ENCODE measurements at regions not wholly inside any gene's neighbourhood (a gene's known extent, or its start where the extent isn't known, plus 50 kb on each side); places are given as distances from the start of the nearest gene placed in this dataset.
"Not testable (repeated sequence)": the region's sequence is repeated elsewhere in the genome, so short reads cannot be mapped to it uniquely, and the experiment has no call there.

- DNase-seq (ENCODE audit: low read depth): no peak
Measured at GRCh38 chr2:82498777-82499443, 1960.2 kb downstream of the SUCLG1 start.

- DNase-seq (ENCODE audit: low read depth): no peak
Measured at GRCh38 chr2:82494739-82495138, 1964.3 kb downstream of the SUCLG1 start.

DNA sequence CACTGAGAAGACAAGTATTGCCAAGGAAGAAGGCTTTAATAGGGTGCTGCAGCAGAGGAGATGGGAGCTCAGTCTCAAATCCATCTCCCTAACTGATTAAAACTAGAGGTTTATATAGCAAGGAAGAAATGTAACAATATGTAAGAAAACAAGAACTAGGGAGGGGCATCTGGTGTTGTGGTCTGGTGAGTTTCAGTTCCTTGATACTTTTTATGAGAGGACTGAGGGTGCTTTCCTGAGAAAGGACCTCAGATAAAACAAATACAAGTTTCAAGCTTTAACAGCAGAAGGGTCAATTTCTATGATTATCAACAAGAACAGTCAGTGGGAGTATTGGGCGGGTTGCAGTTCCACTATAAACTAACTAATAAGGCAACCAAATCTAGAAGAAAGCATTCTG lies 1967.5 kb downstream of the SUCLG1 start:
- DNase-seq (ENCODE audit: low read depth): no peak

DNA sequence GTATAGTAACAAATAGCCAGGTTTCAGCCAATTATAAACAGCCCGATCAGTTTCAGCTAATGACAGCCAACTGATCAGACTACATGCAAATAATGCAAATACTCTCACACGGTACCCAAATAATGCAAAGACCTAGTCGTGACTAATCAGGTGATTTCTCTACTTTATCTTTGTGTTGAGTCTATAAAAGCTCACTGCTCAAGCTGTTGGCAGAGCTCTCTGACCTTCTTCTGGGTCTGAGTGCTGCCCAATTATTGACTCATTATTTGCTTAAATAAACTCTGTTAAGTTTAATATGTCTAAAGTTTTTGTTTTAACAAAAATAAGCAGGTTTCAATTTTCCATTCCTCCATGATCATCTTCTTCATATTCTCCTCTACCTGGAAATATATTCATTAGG lies 1971.7 kb downstream of the SUCLG1 start:
- DNase-seq (ENCODE audit: low read depth): no peak

DNA sequence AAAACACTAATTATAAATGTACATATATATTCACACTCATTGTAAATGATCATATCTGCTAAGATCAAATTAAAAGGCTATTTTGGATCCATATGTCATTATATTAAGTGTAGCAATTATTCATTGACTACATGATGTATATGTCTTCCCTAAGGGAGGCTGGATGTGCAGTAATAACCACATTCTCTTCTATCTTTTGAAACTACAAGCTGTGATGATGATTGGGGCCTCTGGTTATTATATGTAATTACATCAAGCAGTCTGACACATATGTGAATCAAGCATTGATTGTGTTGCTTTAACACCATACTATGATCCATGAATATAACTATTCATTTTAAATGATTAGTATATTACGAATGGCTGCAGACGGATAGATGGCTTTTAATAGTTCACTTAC lies 1973.4 kb downstream of the SUCLG1 start:
- no peak for DNase-seq (ENCODE audit: low read depth)

DNA sequence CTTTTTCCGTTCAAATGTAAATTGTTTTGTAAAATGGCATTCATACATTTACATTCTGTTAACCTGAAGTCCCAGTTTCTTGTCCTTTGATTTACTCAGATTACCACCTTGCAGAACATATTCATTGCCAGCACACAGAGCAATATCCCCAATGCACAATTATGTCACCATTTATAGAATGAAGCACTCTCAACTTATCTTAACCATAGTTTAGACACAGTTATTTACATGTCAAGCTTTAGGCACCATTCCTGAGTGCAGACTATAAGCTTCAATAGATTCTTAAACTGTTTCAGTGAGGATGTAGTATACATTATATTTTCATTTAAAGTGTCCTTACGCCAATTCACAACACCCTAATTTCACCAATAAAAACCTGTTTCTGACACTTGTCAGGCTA lies 1977.9 kb downstream of the SUCLG1 start:
- DNase-seq (ENCODE audit: low read depth): no peak

DNA sequence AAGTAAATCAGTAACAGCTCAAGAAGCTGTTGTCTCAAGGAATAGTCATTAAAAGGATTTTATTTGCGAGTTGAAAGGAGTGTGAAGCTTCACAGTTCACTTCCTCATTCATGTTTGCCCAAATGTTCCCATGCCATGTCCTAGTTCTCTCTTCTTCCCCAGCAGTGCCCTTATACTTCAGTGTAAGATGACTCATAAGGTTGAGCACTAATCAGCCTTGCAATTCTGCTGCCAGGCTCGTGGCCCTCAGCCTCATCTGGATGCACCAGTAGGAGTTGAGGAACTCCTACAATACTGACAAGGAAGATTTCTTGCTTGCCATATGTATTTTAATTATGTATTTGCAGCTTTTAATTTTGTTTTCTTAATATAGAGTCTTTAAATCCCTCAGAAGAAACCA lies 1980.4 kb downstream of the SUCLG1 start:
- DNase-seq (ENCODE audit: low read depth): no peak

DNA sequence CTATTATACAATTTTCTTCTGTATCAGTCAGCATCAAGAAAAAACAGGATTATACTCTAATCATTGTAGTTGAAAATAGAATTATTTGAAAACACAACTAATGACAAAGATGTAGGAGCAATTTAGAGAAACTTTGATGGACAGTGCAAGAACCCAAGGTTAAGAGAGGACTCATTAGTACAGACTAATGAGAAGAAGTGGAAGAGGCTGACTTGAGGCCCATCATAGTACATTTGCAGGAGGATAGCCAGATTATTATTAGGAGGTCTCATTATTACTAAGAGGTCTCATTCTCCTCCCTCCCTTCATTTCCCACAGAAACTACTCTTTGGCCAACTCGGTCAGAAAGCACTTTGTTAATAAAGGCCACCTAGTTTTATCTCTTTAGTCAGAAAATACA lies 1983.0 kb downstream of the SUCLG1 start:
- no peak for DNase-seq (ENCODE audit: low read depth)

- no peak for DNase-seq (ENCODE audit: low read depth)
Measured at GRCh38 chr2:82428251-82428650, 2030.8 kb downstream of the SUCLG1 start.

DNA sequence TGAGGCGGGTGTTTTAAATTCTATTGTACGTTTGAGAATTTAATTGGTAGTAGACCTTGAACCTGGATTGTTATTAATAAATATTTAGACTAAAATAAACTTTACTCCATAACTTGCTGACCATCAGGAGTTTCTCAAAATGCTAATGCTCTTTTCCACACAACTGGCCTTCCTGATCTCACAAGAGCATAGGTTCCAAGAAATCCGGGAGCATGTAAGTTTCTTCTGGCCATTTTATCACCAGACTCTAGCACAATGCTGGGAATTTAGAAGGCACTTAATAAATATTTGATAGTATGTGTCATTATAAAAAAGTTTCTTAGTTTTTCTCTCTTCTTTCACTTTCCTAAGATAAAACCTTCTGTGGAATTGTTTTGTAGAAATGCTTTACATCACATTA lies 2047.1 kb downstream of the SUCLG1 start:
- no peak for DNase-seq (ENCODE audit: low read depth)

- no peak for DNase-seq (ENCODE audit: low read depth)
Measured at GRCh38 chr2:82411071-82411470, 2048.0 kb downstream of the SUCLG1 start.

DNA sequence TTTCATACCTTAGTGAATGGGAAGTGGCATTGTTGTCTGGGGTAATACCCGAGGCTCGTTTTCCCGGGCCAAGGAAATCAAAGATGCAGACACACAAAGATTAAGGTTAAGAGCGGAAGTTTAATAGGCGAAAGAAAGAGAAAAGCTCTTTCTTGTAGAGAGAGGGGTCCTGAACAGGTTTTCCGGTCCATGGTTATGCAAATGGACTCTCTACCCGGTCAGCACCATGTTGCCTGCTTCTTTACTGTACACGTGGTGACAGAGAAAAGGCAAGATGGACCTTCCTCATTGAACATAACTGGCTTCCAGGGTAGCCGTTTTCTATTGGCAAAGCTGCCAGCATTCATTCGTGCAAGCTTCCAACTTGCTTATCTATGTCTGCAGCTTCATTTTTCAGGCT lies 2063.5 kb downstream of the SUCLG1 start:
- no peak for DNase-seq (ENCODE audit: low read depth)

- DNase-seq (ENCODE audit: low read depth): no peak
Measured at GRCh38 chr2:82391386-82391785, 2067.7 kb downstream of the SUCLG1 start.

GRCh38 chr2:82355622-82356021 lies 2051.1 kb upstream of the LRRTM1 start:
- no peak for DNase-seq (ENCODE audit: low read depth)

DNA sequence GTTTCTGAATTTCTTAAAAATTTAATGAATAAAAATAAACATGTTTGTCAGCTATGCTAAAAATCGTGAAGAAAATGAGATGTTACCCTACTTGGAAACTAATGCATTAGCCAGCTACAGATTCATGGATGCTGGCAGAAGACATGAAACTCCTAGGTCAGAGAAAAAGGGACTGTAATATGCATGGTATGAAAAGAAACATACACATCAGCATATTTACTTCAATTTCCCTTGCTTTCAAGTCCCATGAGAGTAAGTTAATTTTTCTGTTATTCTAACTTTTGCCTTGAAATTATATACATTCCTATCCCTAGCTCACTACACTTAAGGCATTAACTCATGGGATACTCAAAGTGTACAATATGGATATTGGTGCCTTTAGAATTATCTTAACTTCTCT lies 2041.4 kb upstream of the LRRTM1 start:
- no peak for DNase-seq (ENCODE audit: low read depth)

DNA sequence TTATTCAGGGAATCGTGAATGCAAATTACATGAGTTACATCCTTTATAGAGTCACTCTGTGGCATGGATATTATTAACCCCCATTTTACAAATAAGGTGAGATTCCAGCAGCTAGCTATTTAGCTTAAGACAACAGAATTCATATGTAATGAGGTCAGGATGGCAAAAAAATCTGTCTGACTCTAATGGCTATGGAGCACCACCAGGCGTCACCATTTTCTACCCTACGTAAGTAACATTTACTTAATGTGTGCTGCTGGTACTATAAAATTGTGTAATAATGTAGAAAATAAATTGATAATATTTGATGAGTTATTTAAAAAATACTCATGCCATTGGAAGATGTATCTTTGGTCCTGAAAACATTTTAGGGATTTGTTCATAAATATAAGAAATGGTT lies 2040.1 kb upstream of the LRRTM1 start:
- DNase-seq (ENCODE audit: low read depth): no peak

DNA sequence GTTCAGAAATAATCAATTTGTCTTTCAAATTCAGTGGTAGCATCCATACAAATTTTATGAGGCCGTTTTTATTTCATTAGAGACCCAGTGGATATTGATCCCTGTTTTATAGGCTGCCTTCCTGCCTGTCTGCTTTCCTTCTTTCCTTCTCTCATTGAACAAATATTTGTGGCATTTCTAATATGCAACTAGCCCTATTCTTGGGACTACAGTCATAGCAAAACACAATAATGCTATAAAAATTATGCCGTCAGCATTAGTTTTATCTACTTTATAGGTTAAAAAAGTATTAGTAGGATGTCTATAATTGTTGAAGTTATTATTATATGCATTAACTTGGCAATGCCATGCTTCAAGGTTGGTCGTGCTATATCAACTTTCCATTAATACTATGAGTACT lies 2037.8 kb upstream of the LRRTM1 start:
- DNase-seq (ENCODE audit: low read depth): no peak

DNA sequence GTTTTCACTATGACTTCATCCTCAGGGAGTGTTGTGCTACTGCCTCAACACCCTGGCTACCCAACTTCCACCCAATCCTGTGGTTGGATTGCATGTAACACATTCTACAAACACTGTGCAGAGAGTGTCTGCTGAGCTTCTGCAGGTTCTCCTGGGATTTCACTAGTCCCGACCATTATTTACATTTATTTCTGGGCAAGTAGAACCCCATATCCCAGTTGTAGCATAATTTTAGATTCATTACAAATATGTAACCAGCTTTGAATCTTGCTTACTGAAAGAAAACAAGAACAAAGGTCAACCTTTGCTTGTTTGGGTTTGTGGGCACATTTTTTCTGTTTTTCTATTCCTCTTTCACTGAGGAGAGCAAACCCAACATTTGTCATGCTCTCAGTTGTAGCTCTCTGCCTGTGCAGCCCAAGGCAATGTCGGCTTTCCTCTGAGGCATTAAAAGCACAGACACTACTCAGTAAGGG lies 2036.1 kb upstream of the LRRTM1 start:
- DNase-seq (ENCODE audit: low read depth): no peak

GRCh38 chr2:82339805-82340204 lies 2035.3 kb upstream of the LRRTM1 start:
- no peak for DNase-seq (ENCODE audit: low read depth)

DNA sequence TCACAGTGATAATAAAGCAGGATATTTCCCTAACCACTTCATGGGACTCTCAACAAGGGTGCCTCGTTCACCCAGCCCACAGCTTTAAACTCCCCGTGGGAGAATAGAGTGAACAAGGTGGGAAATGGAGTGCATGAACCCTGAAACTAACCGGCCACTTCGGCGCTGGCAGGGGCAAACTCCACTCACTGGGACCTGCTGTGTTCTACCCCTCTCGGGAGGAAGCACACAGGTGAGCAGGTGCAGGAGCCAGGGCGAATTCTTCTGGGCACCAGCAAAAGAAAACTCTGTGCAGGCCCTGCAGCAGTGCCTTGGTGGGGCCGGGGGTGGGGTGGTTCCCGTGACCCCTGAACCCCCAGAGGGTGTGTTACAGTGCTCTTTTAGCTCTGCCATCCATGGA lies 2029.1 kb upstream of the LRRTM1 start:
- DNase-seq (ENCODE audit: low read depth): no peak

GRCh38 chr2:82330155-82330554 lies 2025.6 kb upstream of the LRRTM1 start:
- DNase-seq (ENCODE audit: low read depth): no peak

GRCh38 chr2:82326180-82326767 lies 2021.7 kb upstream of the LRRTM1 start:
- DNase-seq (ENCODE audit: low read depth): not testable (repeated sequence)

DNA sequence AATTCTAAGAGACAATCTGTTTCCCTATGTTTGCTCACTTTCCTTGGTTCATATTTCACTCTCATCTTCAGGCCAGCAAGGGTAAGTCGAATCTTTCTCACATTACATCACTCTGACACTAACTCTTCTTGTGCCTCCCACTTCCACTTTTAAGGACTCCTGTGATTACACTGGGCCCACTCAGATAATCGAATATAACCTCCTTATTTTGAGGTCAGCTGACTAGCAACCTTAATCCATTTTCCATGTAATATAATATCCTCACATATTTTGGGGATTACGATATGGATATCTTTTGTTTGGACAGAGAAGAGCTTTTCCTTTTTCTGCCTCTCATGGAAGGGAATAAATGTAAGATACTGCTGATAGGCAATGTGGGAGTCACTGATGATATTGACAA lies 2015.7 kb upstream of the LRRTM1 start:
- no peak for DNase-seq (ENCODE audit: low read depth)

GRCh38 chr2:82317012-82317411 lies 2012.5 kb upstream of the LRRTM1 start:
- DNase-seq (ENCODE audit: low read depth): no peak
